Smooth muscle cell (in vitro differentiated cells): ENCODE measurements at regions not wholly inside any gene's neighbourhood (a gene's known extent, or its start where the extent isn't known, plus 50 kb on each side); places are given as distances from the start of the nearest gene placed in this dataset.

ENCODE experiments used
- DNase-seq: peaks from one replicate; lab custom pipeline; 2025; ENCODE audit not compliant: unreplicated experiment; lab: John Stamatoyannopoulos, UW
- H2AFZ ChIP-seq: fragments of 200-600 bp; sonication (generic); 2 replicates; pipeline ENCODE4 v1.6.0; 2016; ENCODE audit warnings: antibody characterized with exemption, low read depth, mild to moderate bottlenecking
- H3F3A ChIP-seq: fragments of 200-600 bp; sonication (generic); 2 replicates; pipeline ENCODE4 v1.6.0; 2017; ENCODE audit warnings: antibody characterized with exemption, low read depth
- H3K27ac ChIP-seq: fragments of 200-600 bp; sonication (generic); 2 replicates; pipeline ENCODE4 v1.5.1; 2016; ENCODE audit warnings: low read depth, mild to moderate bottlenecking
- H3K27me3 ChIP-seq: fragments of 200-600 bp; sonication (generic); 2 replicates; pipeline ENCODE4 v1.6.1; 2016; ENCODE audit warnings: low read depth, mild to moderate bottlenecking
- H3K36me3 ChIP-seq: fragments of 200-600 bp; sonication (generic); 2 replicates; pipeline ENCODE4 v1.5.1; 2016; ENCODE audit warnings: low read depth
- H3K4me1 ChIP-seq: fragments of 200-600 bp; sonication (generic); 2 replicates; pipeline ENCODE4 v1.5.1; 2016; ENCODE audit warnings: low read depth
- H3K4me2 ChIP-seq: fragments of 200-600 bp; sonication (generic); 2 replicates; pipeline ENCODE4 v1.6.0; 2016; ENCODE audit warnings: mild to moderate bottlenecking
- H3K4me3 ChIP-seq: fragments of 200-600 bp; sonication (generic); 2 replicates; pipeline ENCODE4 v1.5.1; 2016; ENCODE audit warnings: mild to moderate bottlenecking
- H3K79me2 ChIP-seq: fragments of 200-600 bp; sonication (generic); 2 replicates; pipeline ENCODE4 v1.6.0; 2016; ENCODE audit warnings: low read depth, mild to moderate bottlenecking
- H3K9ac ChIP-seq: fragments of 200-600 bp; sonication (generic); 2 replicates; pipeline ENCODE4 v1.6.0; 2016; ENCODE audit warnings: low read depth
- H3K9me3 ChIP-seq: fragments of 200-600 bp; sonication (generic); replicated peaks from 2 replicates; pipeline ENCODE4 v1.5.1; 2016; ENCODE audit warnings: low read depth
- H4K20me1 ChIP-seq: fragments of 200-600 bp; sonication (generic); 2 replicates; pipeline ENCODE4 v1.6.0; 2016; ENCODE audit warnings: low read depth
- WGBS: methylation state at CpG from one replicate; pipeline ENCODE4 v1.1.7; 2016; ENCODE audit warnings: low lambda C conversion rate; 5-methylcytosine and 5-hydroxymethylcytosine counted together
- TF ChIP-seq, protein P1 (sequence below): fragments of 200-600 bp; sonication (generic); IDR thresholded peaks from 2 replicates; pipeline ENCODE4 v1.5.1; 2017; ENCODE audit warnings: borderline replicate concordance, mild to moderate bottlenecking, antibody characterized with exemption; ENCODE audit not compliant: insufficient read depth, poor library complexity, severe bottlenecking

DNA sequence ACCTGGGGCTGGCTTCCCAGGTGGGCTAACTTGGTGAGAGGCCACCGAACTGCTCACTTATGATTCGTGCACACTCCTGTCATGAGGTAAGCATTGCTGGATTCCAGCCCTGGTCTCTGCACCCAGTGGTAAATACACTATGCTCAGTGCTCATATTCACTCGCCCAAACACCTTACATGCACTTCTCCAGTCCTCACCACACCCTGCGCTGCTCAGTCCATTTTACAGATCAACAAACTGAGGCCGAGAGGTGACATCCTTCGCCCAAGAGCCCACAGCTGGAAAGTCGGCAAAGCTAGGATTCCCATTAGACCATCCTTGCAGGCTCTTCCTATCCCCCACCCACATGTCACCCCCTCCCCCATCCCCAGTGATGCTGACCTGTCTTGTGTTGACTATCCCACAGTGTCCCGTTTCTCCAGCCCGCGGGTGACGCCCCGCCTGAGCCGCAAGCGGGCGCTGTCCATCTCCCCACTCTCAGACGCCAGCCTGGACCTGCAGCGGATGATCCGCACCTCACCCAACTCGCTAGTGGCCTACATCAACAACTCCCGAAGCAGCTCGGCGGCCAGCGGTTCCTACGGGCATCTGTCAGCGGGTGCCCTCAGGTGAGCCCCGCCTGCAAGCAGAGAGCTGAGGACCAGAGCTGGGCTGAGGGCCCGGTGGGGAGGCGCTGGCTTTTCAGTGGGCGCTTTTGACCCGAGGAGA is 232.8 kb downstream of the GLI2 start:
- DNase-seq: no peak
- Histone ChIP-seq H3K9me3 (no peaks in the 10 kb centered on the region), H3K4me3 (no peak overlapping the region), H3K27ac (no peak overlapping the region), H3K27me3 (no peaks in the 10 kb centered on the region), H3K36me3 (no peaks in the 10 kb centered on the region), H3F3A (no peaks in the 10 kb centered on the region), H3K4me1 (no peaks in the 10 kb centered on the region), H4K20me1 (peaks cover 15% of the 10 kb centered on the region), H2AFZ (no peak overlapping the region), H3K79me2 (no peaks in the 10 kb centered on the region), H3K4me2 (no peak overlapping the region), H3K9ac (no peak overlapping the region)
- WGBS: 93% methylated on average over 23 of the region's 30 CpGs
- TF ChIP-seq, protein P1, sequence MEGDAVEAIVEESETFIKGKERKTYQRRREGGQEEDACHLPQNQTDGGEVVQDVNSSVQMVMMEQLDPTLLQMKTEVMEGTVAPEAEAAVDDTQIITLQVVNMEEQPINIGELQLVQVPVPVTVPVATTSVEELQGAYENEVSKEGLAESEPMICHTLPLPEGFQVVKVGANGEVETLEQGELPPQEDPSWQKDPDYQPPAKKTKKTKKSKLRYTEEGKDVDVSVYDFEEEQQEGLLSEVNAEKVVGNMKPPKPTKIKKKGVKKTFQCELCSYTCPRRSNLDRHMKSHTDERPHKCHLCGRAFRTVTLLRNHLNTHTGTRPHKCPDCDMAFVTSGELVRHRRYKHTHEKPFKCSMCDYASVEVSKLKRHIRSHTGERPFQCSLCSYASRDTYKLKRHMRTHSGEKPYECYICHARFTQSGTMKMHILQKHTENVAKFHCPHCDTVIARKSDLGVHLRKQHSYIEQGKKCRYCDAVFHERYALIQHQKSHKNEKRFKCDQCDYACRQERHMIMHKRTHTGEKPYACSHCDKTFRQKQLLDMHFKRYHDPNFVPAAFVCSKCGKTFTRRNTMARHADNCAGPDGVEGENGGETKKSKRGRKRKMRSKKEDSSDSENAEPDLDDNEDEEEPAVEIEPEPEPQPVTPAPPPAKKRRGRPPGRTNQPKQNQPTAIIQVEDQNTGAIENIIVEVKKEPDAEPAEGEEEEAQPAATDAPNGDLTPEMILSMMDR: no peak

DNA sequence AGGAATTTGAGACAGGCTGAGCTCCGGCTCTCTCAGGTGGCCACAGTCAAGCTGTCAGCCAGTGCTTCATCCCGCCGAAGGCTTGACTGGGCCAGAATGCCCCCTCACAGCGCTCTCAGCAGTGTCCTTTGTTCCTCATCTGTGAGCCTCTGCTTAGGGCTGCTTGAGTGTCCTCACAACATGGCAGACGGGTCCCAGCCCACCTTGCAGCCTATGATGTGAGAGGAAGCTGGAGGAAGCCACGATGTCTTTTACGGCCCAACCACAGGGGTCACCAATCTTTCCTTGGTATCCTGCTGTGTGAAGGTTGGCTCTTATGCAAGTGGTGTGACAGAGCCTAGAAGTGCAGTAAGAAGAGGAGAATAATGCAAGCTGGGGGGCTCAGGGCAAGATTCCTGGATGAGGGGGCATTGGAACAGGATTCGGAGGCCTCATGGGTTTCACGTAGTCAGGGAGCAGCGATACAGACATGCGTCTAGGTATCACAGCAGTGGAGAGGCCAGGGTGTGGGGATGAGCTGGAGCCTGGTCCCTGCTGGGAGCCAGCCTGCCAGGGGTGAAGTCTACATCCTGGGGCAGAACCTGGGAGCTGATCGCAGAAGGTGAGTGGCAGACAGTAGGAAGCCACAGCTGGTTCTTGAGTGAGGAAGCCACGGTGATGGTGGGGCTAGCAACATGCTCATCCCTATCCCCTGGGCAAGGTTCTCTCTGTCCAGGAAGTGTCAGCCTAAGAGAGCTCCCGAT is 234.1 kb downstream of the GLI2 start:
- WGBS: 87% methylated on average over 13 of the region's 14 CpGs
- H2AFZ ChIP-seq: no peak overlapping the region
- no peak for DNase-seq
- no peaks in the 10 kb centered on the region for H3F3A ChIP-seq
- H4K20me1 ChIP-seq: peaks cover 4% of the 10 kb centered on the region
- no peak overlapping the region for H3K4me3 ChIP-seq
- TF ChIP-seq, protein P1: no peak
- H3K79me2 ChIP-seq: no peaks in the 10 kb centered on the region
- H3K27ac ChIP-seq: no peak overlapping the region
- no peak overlapping the region for H3K9ac ChIP-seq
- no peaks in the 10 kb centered on the region for H3K27me3 ChIP-seq
- H3K4me1 ChIP-seq: no peaks in the 10 kb centered on the region
- H3K9me3 ChIP-seq: no peaks in the 10 kb centered on the region
- no peaks in the 10 kb centered on the region for H3K36me3 ChIP-seq
- H3K4me2 ChIP-seq: no peak overlapping the region

DNA sequence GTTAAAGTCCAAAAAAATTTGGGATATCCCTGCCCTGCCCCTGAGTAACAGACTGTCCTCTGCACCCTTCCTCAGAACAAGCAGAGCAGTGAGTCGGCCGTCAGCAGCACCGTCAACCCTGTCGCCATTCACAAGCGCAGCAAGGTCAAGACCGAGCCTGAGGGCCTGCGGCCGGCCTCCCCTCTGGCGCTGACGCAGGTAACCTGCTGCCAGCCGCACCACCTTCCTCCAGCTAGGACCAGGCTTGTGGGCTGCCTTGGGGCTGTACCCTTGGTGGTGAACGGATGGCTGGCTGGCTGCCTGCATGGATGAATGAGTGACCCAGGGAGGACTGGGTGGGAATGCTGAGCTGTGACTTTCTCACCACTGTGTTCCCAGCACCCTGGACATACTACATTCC is 236.2 kb downstream of the GLI2 start:
- DNase-seq: no peak
- H3K4me3 ChIP-seq: no peak overlapping the region
- no peaks in the 10 kb centered on the region for H4K20me1 ChIP-seq
- 100% methylated on average over 12 of the region's 12 CpGs for WGBS
- H3K27me3 ChIP-seq: no peaks in the 10 kb centered on the region
- H3K4me2 ChIP-seq: no peak overlapping the region
- H3F3A ChIP-seq: no peaks in the 10 kb centered on the region
- H3K27ac ChIP-seq: no peak overlapping the region
- no peak overlapping the region for H3K9ac ChIP-seq
- no peaks in the 10 kb centered on the region for H3K9me3 ChIP-seq
- H3K79me2 ChIP-seq: no peaks in the 10 kb centered on the region
- H2AFZ ChIP-seq: no peak overlapping the region
- no peaks in the 10 kb centered on the region for H3K4me1 ChIP-seq
- H3K36me3 ChIP-seq: peaks cover 11% of the 10 kb centered on the region
- TF ChIP-seq, protein P1: no peak
